ENCODE measurements at regions not wholly inside any gene's neighbourhood (a gene's known extent, or its start where the extent isn't known, plus 50 kb on each side); places are given as distances from the start of the nearest gene placed in this dataset.

GRCh38 chr1:234705615-234706014 lies 95.6 kb upstream of the IRF2BP2 start:
- Mint-ChIP-seq H3K36me3 (ENCODE audit: low read depth) (no peaks in the 10 kb centered on the region), H3K4me3 (no peak overlapping the region), H3K4me1 (ENCODE audit: low read depth) (peaks cover 6% of the 10 kb centered on the region), H3K27me3 (no peaks in the 10 kb centered on the region), H3K27ac (no peak overlapping the region), H3K9me3 (no peaks in the 10 kb centered on the region)
- ChIA-PET POLR2A (interaction anchor here (1.6 to 2.2 kb wide), 2 partner anchors 11 to 18 kb away, joined by 5 to 6 read pairs; no protein-coding TSS in a partner anchor), CTCF (interaction anchor here (0.7 to 2.0 kb wide), 4 partner anchors 10 to 14 kb away, joined by 3 to 5 read pairs (median 3); no protein-coding TSS in a partner anchor)
- DNase-seq (no peak), ATAC-seq (no peak)
- TF ChIP-seq, protein P1, sequence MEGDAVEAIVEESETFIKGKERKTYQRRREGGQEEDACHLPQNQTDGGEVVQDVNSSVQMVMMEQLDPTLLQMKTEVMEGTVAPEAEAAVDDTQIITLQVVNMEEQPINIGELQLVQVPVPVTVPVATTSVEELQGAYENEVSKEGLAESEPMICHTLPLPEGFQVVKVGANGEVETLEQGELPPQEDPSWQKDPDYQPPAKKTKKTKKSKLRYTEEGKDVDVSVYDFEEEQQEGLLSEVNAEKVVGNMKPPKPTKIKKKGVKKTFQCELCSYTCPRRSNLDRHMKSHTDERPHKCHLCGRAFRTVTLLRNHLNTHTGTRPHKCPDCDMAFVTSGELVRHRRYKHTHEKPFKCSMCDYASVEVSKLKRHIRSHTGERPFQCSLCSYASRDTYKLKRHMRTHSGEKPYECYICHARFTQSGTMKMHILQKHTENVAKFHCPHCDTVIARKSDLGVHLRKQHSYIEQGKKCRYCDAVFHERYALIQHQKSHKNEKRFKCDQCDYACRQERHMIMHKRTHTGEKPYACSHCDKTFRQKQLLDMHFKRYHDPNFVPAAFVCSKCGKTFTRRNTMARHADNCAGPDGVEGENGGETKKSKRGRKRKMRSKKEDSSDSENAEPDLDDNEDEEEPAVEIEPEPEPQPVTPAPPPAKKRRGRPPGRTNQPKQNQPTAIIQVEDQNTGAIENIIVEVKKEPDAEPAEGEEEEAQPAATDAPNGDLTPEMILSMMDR (IDR thresholded peaks at IDR 0.05): no peak
- intact Hi-C loops (cut with micrococcal nuclease): no loop called here

DNA sequence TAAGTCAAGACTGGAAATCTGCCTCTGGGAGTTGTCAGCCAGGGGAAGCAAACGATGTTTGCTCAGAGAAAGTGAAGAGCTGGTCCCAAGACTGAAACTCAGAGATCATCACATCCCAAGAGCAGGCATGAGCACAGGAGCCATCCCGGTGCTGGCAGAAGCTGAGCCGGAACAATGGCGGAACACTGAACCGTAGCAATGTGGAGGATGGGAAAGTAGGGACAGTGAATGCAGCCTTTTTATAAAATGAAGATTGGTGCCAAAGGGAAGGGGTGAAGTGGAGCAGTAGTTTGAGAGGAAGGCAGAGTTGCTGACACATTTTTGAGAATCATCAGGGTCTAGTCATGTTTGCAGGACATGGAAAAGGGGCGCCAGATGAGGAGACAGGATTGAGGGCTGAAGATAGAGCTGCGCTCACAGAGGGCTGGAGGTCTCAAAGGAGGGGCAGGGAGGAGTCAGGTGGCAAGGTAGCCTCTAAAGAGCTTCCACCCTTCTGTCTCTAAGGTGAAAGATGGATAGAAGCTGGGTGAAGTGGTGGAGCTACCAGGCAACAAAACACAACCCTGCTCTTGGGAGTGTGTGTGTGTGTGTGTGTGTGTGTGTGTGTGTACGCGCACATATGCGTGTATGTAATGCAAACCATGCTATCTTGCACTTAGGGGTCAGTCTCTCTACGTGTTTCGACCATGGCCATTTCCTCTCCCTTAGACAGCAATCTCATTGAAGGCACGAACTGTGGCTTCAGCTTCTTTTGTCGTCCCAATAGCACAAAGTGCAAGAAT lies 94.3 kb upstream of the IRF2BP2 start:
- no peak for ATAC-seq
- Mint-ChIP-seq H3K9me3 (no peaks in the 10 kb centered on the region), H3K27ac (no peak overlapping the region), H3K36me3 (ENCODE audit: low read depth) (no peaks in the 10 kb centered on the region), H3K4me1 (ENCODE audit: low read depth) (peaks cover 12% of the 10 kb centered on the region), H3K4me3 (no peak overlapping the region), H3K27me3 (no peaks in the 10 kb centered on the region)
- ChIA-PET POLR2A (interaction anchor here (0.7 to 2.2 kb wide), 4 partner anchors 12 to 93 kb away, joined by 3 to 6 read pairs (median 5); no protein-coding TSS in a partner anchor), CTCF (interaction anchor here (1.0 to 2.6 kb wide), 3 partner anchors 10 to 11 kb away, joined by 3 to 9 read pairs (median 5); no protein-coding TSS in a partner anchor)
- TF ChIP-seq, protein P1 (IDR thresholded peaks at IDR 0.05): no peak
- intact Hi-C loops (cut with micrococcal nuclease): no loop called here
- no peak for DNase-seq

DNA sequence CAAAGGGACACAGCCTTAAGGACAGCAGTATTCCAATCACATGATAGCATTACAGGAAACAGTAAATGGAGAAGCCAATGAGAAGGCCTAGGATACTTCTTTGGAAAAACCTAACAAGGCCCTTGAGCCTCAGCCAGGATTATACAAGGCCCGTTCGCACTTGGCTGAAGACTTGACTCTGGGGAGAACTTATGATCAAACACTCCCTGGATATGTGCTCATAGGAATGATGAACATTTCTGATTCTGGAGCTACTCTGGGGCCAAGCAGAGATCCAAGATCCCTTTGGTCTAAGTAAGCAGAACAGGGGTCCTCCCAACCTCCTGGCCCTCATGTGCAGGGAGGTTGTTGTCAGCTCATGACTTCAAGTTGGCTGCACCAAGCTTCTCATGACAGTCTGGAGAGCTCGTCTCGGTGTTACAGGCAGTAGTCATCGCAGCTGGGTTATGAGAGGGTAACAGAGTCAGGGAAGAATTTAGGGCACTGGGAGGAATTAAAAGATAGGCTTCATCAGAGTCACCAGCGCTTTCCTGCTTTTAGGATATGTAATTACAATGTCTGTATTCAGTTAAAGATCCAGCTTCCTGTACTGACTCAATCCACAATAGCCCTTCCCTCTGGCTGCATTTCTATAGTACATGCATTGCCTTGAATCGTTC lies 92.5 kb upstream of the IRF2BP2 start:
- DNase-seq: no peak
- no peak overlapping the region for H3K4me3 Mint-ChIP-seq
- POLR2A ChIA-PET: no interaction called here
- no peaks in the 10 kb centered on the region for H3K9me3 Mint-ChIP-seq
- TF ChIP-seq, protein P1 (IDR thresholded peaks at IDR 0.05): no peak
- H3K27me3 Mint-ChIP-seq: no peaks in the 10 kb centered on the region
- H3K36me3 Mint-ChIP-seq (ENCODE audit: low read depth): no peaks in the 10 kb centered on the region
- H3K4me1 Mint-ChIP-seq (ENCODE audit: low read depth): peaks cover 8% of the 10 kb centered on the region
- intact Hi-C loops (cut with micrococcal nuclease): no loop called here
- H3K27ac Mint-ChIP-seq: no peak overlapping the region
- CTCF ChIA-PET: interaction anchor here (1.1 to 2.6 kb wide), 5 partner anchors 8 to 19 kb away, joined by 3 to 9 read pairs (median 3); no protein-coding TSS in a partner anchor
- no peak for ATAC-seq

DNA sequence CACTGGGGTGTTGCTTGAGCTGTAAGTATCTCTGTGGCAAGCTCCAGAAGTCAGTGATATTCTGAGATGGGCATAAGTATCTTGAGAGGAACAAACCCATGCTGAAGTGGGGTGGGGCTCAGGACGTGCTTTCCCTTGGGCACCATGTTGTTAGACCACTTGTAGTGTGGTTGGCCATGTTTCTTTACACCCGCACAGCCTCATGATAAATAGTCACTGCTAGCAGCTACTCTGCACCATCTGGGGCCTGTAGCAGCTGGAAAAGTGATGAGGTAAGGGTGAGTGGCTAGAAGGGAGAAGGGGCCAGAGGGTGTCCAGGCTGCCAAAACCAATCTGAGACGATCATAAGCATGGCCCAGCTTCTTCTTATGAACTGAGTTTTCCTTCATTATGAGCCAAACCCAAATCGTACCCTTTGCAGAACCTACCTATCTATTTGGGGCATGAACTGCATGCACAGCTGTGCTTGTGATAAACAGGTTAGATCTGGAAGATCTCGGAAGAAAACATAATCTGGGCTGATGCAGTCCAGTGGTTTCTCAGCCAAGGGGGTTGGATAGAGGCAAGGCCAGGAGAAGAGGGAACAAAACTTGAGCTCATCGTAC lies 91.9 kb upstream of the IRF2BP2 start:
- Mint-ChIP-seq H3K27ac (no peak overlapping the region), H3K4me3 (no peak overlapping the region), H3K9me3 (no peaks in the 10 kb centered on the region), H3K4me1 (ENCODE audit: low read depth) (peaks cover 9% of the 10 kb centered on the region), H3K27me3 (peaks cover 2% of the 10 kb centered on the region), H3K36me3 (ENCODE audit: low read depth) (no peaks in the 10 kb centered on the region)
- ChIA-PET POLR2A (interaction anchor here (0.9 kb wide), 1 partner anchor 83 kb away, joined by 3 read pairs; no protein-coding TSS in a partner anchor), CTCF (interaction anchor here (1.2 to 2.6 kb wide), 3 partner anchors 9 to 20 kb away, joined by 3 to 9 read pairs (median 5); no protein-coding TSS in a partner anchor)
- DNase-seq (no peak), ATAC-seq (no peak)
- TF ChIP-seq, protein P1 (IDR thresholded peaks at IDR 0.05): no peak
- intact Hi-C loops (cut with micrococcal nuclease): no loop called here

Data from activated CD8-positive, alpha-beta T cell treated with anti-CD3 and anti-CD28 coated beads for 36 hours (primary cell).